ENCODE measurements at regions not wholly inside any gene's neighbourhood (a gene's known extent, or its start where the extent isn't known, plus 50 kb on each side); places are given as distances from the start of the nearest gene placed in this dataset.

GRCh38 chr2:5886462-5886861, 194.3 kb downstream of the SOX11 start:
- no peak for DNase-seq (ENCODE audit: low read depth)
- no peak overlapping the region for H3K4me3 ChIP-seq (ENCODE audit: low read depth, low read length)
- TF ChIP-seq CTCF (conservative IDR thresholded peaks at IDR 0.05; ENCODE audit: low read depth, low read length), result no peak

- DNase-seq (ENCODE audit: low read depth), result no peak
- TF ChIP-seq CTCF (conservative IDR thresholded peaks at IDR 0.05; ENCODE audit: low read depth, low read length), result no peak
- no peak overlapping the region for H3K4me3 ChIP-seq (ENCODE audit: low read depth, low read length)
Measured at GRCh38 chr2:5888126-5888525, 195.9 kb downstream of the SOX11 start.

- no peak for DNase-seq (ENCODE audit: low read depth)
- H3K4me3 ChIP-seq (ENCODE audit: low read depth, low read length), result no peak overlapping the region
- TF ChIP-seq CTCF (conservative IDR thresholded peaks at IDR 0.05; ENCODE audit: low read depth, low read length), result no peak
Measured at GRCh38 chr2:5889519-5889918, 197.3 kb downstream of the SOX11 start.

- TF ChIP-seq CTCF (conservative IDR thresholded peaks at IDR 0.05; ENCODE audit: low read depth, low read length), result no peak
- no peak for DNase-seq (ENCODE audit: low read depth)
- no peak overlapping the region for H3K4me3 ChIP-seq (ENCODE audit: low read depth, low read length)
Measured at GRCh38 chr2:5894355-5894754, 202.2 kb downstream of the SOX11 start.

GRCh38 chr2:5895284-5895683, 203.1 kb downstream of the SOX11 start:
- no peak overlapping the region for H3K4me3 ChIP-seq (ENCODE audit: low read depth, low read length)
- no peak for DNase-seq (ENCODE audit: low read depth)
- no peak for TF ChIP-seq CTCF (conservative IDR thresholded peaks at IDR 0.05; ENCODE audit: low read depth, low read length)

GRCh38 chr2:5897249-5897648, 205.1 kb downstream of the SOX11 start:
- DNase-seq (ENCODE audit: low read depth), result no peak
- no peak overlapping the region for H3K4me3 ChIP-seq (ENCODE audit: low read depth, low read length)
- TF ChIP-seq CTCF (conservative IDR thresholded peaks at IDR 0.05; ENCODE audit: low read depth, low read length), result no peak

- no peak overlapping the region for H3K4me3 ChIP-seq (ENCODE audit: low read depth, low read length)
- TF ChIP-seq CTCF (conservative IDR thresholded peaks at IDR 0.05; ENCODE audit: low read depth, low read length), result no peak
- DNase-seq (ENCODE audit: low read depth), result no peak
Measured at GRCh38 chr2:5898667-5899066, 206.5 kb downstream of the SOX11 start.

All from choroid plexus epithelial cell (primary cell).